Astrocyte (in vitro differentiated cells and primary cell): ENCODE measurements at regions not wholly inside any gene's neighbourhood (a gene's known extent, or its start where the extent isn't known, plus 50 kb on each side); places are given as distances from the start of the nearest gene placed in this dataset.

Experiments used
- CTCF ChIP-seq: IDR thresholded peaks from 2 replicates; pipeline ENCODE4 v1.5.1; 2011; ENCODE audit warnings: low read depth, mild to moderate bottlenecking, inconsistent platforms, low read length, moderate library complexity; ENCODE audit not compliant: insufficient read depth
- EZH2 ChIP-seq: IDR thresholded peaks from 2 replicates; pipeline ENCODE4 v1.6.1; 2012; ENCODE audit warnings: mild to moderate bottlenecking, low read length, inconsistent platforms; ENCODE audit not compliant: insufficient read depth

- no peak for TF ChIP-seq CTCF
- TF ChIP-seq EZH2: no peak
Measured at GRCh38 chr7:391961-392524, 102.1 kb downstream of the FOXL3 start.
